HCT116 (cell line): ENCODE measurements at regions not wholly inside any gene's neighbourhood (a gene's known extent, or its start where the extent isn't known, plus 50 kb on each side); places are given as distances from the start of the nearest gene placed in this dataset.
"Not testable (repeated sequence)": the region's sequence is repeated elsewhere in the genome, so short reads cannot be mapped to it uniquely, and the experiment has no call there.

Experiments
- ATAC-seq: fragments of 200-7000 bp; cut with Tn5 transposase; 2 replicates; pipeline ENCODE4 v1.9.1; 2020; ENCODE audit warnings: mild to moderate bottlenecking, moderate library complexity
- BruUV-seq: library from RNA; stranded (reverse); fragments of 400-500 nt; replicated peaks from 2 replicates; lab custom pipeline; 2021; lab: Mats Ljungman, UMichigan
- CTCF ChIA-PET: fragments of 300-600 bp; sonication (Branson Sonifier 250); formaldehyde crosslinking; loops from one replicate; lab custom pipeline; 2021; ENCODE audit warnings: antibody characterized with exemption; lab: Charles Lee
- POLR2A ChIA-PET: fragments of 300-600, 350-600 bp; sonication (Branson Sonifier 250); formaldehyde crosslinking; loops from one replicate; lab custom pipeline; 2021; ENCODE audit warnings: antibody characterized with exemption; lab: Charles Lee
- RAD21 ChIA-PET, 2 experiments: fragments of 300-600 bp; sonication (Branson Sonifier 250); formaldehyde crosslinking; loops; one replicate each; lab custom pipeline; 2023; ENCODE audit warnings: low total read pairs in 2 of 2; ENCODE audit not compliant: uncharacterized antibody in 2 of 2, unreplicated experiment in 2 of 2, low non-redundant PET in 1 of 2; lab: Charles Lee
- DNase-seq: peaks from one replicate; pipeline ENCODE4 v3.0.0-alpha.2; 2010; ENCODE audit warnings: low read depth, low spot score
- H2AFZ ChIP-seq: fragments of 200-600 bp; shearing (Covaris generic), sonication (generic); 2 replicates; pipeline ENCODE4 v1.6.1; 2017; ENCODE audit warnings: low read depth, mixed run types, mixed read lengths, antibody characterized with exemption, low read length; ENCODE audit not compliant: poor library complexity, severe bottlenecking
- H3K27ac ChIP-seq: 2 replicates; pipeline ENCODE4 v1.5.1; 2012; ENCODE audit warnings: low read depth, low read length
- H3K27me3 ChIP-seq: fragments of 200-600 bp; sonication (generic); 2 replicates; pipeline ENCODE4 v1.6.1; 2016; ENCODE audit warnings: mixed run types, low read length, mixed read lengths; ENCODE audit not compliant: insufficient read depth
- H3K36me3 ChIP-seq, 2 experiments: fragments of 200-500 bp in 1 of 2; fragments of 200-600 bp in 1 of 2; sonication (Bioruptor generic) in 1 of 2; sonication (generic) in 1 of 2; 2 replicates each; pipeline versions ENCODE4 v1.5.1 to v1.6.1; 2014 to 2016; ENCODE audit warnings: low read length in 2 of 2, inconsistent platforms in 1 of 2, mixed read lengths in 1 of 2, mixed run types in 1 of 2; ENCODE audit not compliant: insufficient read depth in 2 of 2, control insufficient read depth in 1 of 2
- H3K4me1 ChIP-seq, 2 experiments: fragments of 200-600 bp in 1 of 2; sonication (generic) in 1 of 2; 2 replicates each; pipeline versions ENCODE4 v1.5.1 to v1.6.1; 2012 to 2017; ENCODE audit warnings: low read length in 2 of 2, inconsistent platforms in 1 of 2, mild to moderate bottlenecking in 1 of 2, mixed read lengths in 1 of 2, mixed run types in 1 of 2, moderate library complexity in 1 of 2; ENCODE audit not compliant: insufficient read depth in 2 of 2, control insufficient read depth in 1 of 2
- H3K4me2 ChIP-seq: fragments of 200-600 bp; sonication (generic); 2 replicates; pipeline ENCODE4 v1.6.1; 2017; ENCODE audit warnings: mixed run types, low read length, mixed read lengths
- H3K4me3 ChIP-seq, 2 experiments: fragments of 200-600 bp in 1 of 2; sonication (generic) in 1 of 2; replicated peaks in 1 of 2; 2 replicates each; pipeline ENCODE4 v1.5.1; 2011 to 2016; ENCODE audit warnings: low read length in 2 of 2, control low read depth in 1 of 2, low read depth in 1 of 2, mild to moderate bottlenecking in 1 of 2, mixed read lengths in 1 of 2, mixed run types in 1 of 2
- H3K79me2 ChIP-seq: fragments of 200-600 bp; sonication (generic); 2 replicates; pipeline ENCODE4 v1.6.1; 2017; ENCODE audit warnings: mild to moderate bottlenecking, mixed run types, low read length, moderate library complexity, mixed read lengths; ENCODE audit not compliant: insufficient read depth
- H3K9ac ChIP-seq: fragments of 200-600 bp; sonication (generic); 2 replicates; pipeline ENCODE4 v1.6.1; 2016; ENCODE audit warnings: low read length, mixed read lengths
- H3K9me2 ChIP-seq: fragments of 200-600 bp; sonication (generic), shearing (Covaris generic); 2 replicates; pipeline ENCODE4 v1.6.1; 2017; ENCODE audit warnings: mixed run types, mild to moderate bottlenecking, moderate library complexity; ENCODE audit not compliant: insufficient read depth
- H3K9me3 ChIP-seq, 2 experiments: fragments of 200-500 bp in 1 of 2; fragments of 200-600 bp in 1 of 2; sonication (Bioruptor generic) in 1 of 2; sonication (generic) in 1 of 2; 2 replicates each; pipeline ENCODE4 v1.6.1; 2014 to 2017; ENCODE audit warnings: low read length in 2 of 2, mixed read lengths in 2 of 2, inconsistent platforms in 1 of 2, low read depth in 1 of 2, mild to moderate bottlenecking in 1 of 2, mixed run types in 1 of 2, moderate library complexity in 1 of 2; ENCODE audit not compliant: control insufficient read depth in 1 of 2, insufficient read depth in 1 of 2
- H4K20me1 ChIP-seq: fragments of 200-600 bp; sonication (generic), shearing (Covaris generic); 2 replicates; pipeline ENCODE4 v1.6.1; 2017; ENCODE audit warnings: mixed run types, mild to moderate bottlenecking, moderate library complexity; ENCODE audit not compliant: insufficient read depth
- CBX3 ChIP-seq: IDR thresholded peaks from 2 replicates; pipeline ENCODE4 v1.6.1; 2012; ENCODE audit warnings: low read depth
- CTCF ChIP-seq, 3 experiments: fragments of 200-600 bp in 1 of 3; sonication (generic) in 1 of 3; IDR thresholded peaks in 2 of 3; conservative IDR thresholded peaks in 1 of 3; 2 replicates each; pipeline ENCODE4 v1.5.1; 2012 to 2017; ENCODE audit warnings: low read depth in 2 of 3, low read length in 2 of 3, antibody characterized with exemption in 1 of 3, borderline replicate concordance in 1 of 3, control low read depth in 1 of 3, mild to moderate bottlenecking in 1 of 3, mixed read lengths in 1 of 3, mixed run types in 1 of 3, moderate library complexity in 1 of 3; ENCODE audit not compliant: insufficient read depth in 1 of 3
- EGR1 ChIP-seq: IDR thresholded peaks from 2 replicates; pipeline ENCODE4 v1.6.1; 2012; ENCODE audit warnings: low read depth
- ELF1 ChIP-seq: IDR thresholded peaks from 2 replicates; pipeline ENCODE4 v1.6.1; 2012; ENCODE audit warnings: low read depth, borderline replicate concordance
- FOSL1 ChIP-seq: IDR thresholded peaks from 2 replicates; pipeline ENCODE4 v1.6.1; 2012; ENCODE audit warnings: low read depth
- MAX ChIP-seq: IDR thresholded peaks from 2 replicates; pipeline ENCODE4 v1.6.1; 2012
- SRF ChIP-seq: IDR thresholded peaks from 2 replicates; pipeline ENCODE4 v1.6.1; 2012; ENCODE audit warnings: low read depth
- ZNF274 ChIP-seq: fragments of 200-500 bp; sonication (Bioruptor generic); IDR thresholded peaks from 2 replicates; pipeline ENCODE4 v1.6.1; 2014; ENCODE audit warnings: mild to moderate bottlenecking, low read depth, low read length, inconsistent platforms
- intact Hi-C: fragments of 100-400 bp; cut with micrococcal nuclease; formaldehyde crosslinking; loops from 2 replicates; pipeline ENCODE4 v1.10.0; 2022

GRCh38 chr15:69570454-69570853 lies 117.8 kb downstream of the RPLP1 start:
- Histone ChIP-seq H3K27ac (no peak overlapping the region), H3K79me2 (no peaks in the 10 kb centered on the region), H3K9ac (no peak overlapping the region), H3K4me1 (no peaks in the 10 kb centered on the region), H3K4me2 (no peak overlapping the region), H3K27me3 (no peaks in the 10 kb centered on the region), H3K9me3 (no peaks in the 10 kb centered on the region), H3K9me2 (no peaks in the 10 kb centered on the region), H3K4me3 (no peak overlapping the region), H3K36me3 (no peaks in the 10 kb centered on the region), H2AFZ (no peak overlapping the region), H4K20me1 (no peaks in the 10 kb centered on the region)
- CTCF ChIA-PET: no interaction called here
- TF ChIP-seq ELF1 (no peak), FOSL1 (no peak), EGR1 (no peak), CBX3 (no peak)
- no peak for DNase-seq
- BruUV-seq: no TSS peak
- POLR2A ChIA-PET: no interaction called here
- RAD21 ChIA-PET: no interaction called here
- ATAC-seq: no peak
- intact Hi-C loops: no loop called here

- RAD21 ChIA-PET: no interaction called here
- no peak overlapping the region for H3K4me2 ChIP-seq
- no peak for DNase-seq
- H3K9me3 ChIP-seq: no peaks in the 10 kb centered on the region
- H3K9ac ChIP-seq: no peak overlapping the region
- no peak for TF ChIP-seq ELF1
- no peak for TF ChIP-seq CBX3
- TF ChIP-seq MAX: no peak
- TF ChIP-seq CTCF (IDR thresholded peaks at IDR 0.05 in 2 of 3, conservative IDR thresholded peaks at IDR 0.05 in 1 of 3; ENCODE audit: borderline replicate concordance in 1 of 3, insufficient read depth in 1 of 3, low read depth in 2 of 3, low read length in 2 of 3): no peak
- no peak for TF ChIP-seq ZNF274
- no peak for TF ChIP-seq FOSL1
- no peak for TF ChIP-seq SRF
- TF ChIP-seq, all 23 proteins: peak for 0
- no peaks in the 10 kb centered on the region for H3K27me3 ChIP-seq
- POLR2A ChIA-PET: no interaction called here
- no peaks in the 10 kb centered on the region for H3K9me2 ChIP-seq
- BruUV-seq: no TSS peak
- CTCF ChIA-PET: no interaction called here
- intact Hi-C loops: no loop called here
- no peaks in the 10 kb centered on the region for H3K79me2 ChIP-seq
- no peaks in the 10 kb centered on the region for H3K4me1 ChIP-seq
- H4K20me1 ChIP-seq: no peaks in the 10 kb centered on the region
- no peaks in the 10 kb centered on the region for H3K36me3 ChIP-seq
- H3K4me3 ChIP-seq: no peak overlapping the region
- no peak overlapping the region for H3K27ac ChIP-seq
- ATAC-seq: no peak
- H2AFZ ChIP-seq: no peak overlapping the region
Observed at GRCh38 chr15:69570997-69571396, 118.4 kb downstream of the RPLP1 start.

GRCh38 chr15:69573278-69573677 lies 120.7 kb downstream of the RPLP1 start:
- H2AFZ ChIP-seq, BruUV-seq, RAD21 ChIA-PET, intact Hi-C loops, CTCF ChIA-PET, H3K27ac ChIP-seq, ATAC-seq, H3K9me2 ChIP-seq, H3K79me2 ChIP-seq, H3K9me3 ChIP-seq, H3K36me3 ChIP-seq, H3K27me3 ChIP-seq, H4K20me1 ChIP-seq, DNase-seq, H3K4me3 ChIP-seq, H3K9ac ChIP-seq, H3K4me1 ChIP-seq, H3K4me2 ChIP-seq, POLR2A ChIA-PET: not testable (repeated sequence)
